Liver (tissue), 3 donors: ENCODE measurements at regions not wholly inside any gene's neighbourhood (a gene's known extent, or its start where the extent isn't known, plus 50 kb on each side); places are given as distances from the start of the nearest gene placed in this dataset.

Experiments
- CTCF ChIP-seq: fragments of 150-350 bp; IDR thresholded peaks from 2 replicates; pipeline ENCODE4 v1.5.1; 2017; ENCODE audit warnings: improper control_type of control experiment, low read depth, low read length; ENCODE audit not compliant: missing input control
- EGR1 ChIP-seq, 2 donors: IDR thresholded peaks; 2 replicates each; pipeline ENCODE4 v1.6.1; 2016 to 2018; ENCODE audit warnings: antibody characterized with exemption in 2 of 2, low read depth in 2 of 2
- GABPA ChIP-seq, 2 donors: IDR thresholded peaks in 1 of 2; conservative IDR thresholded peaks in 1 of 2; 2 replicates each; pipeline ENCODE4 v1.6.1; 2016; ENCODE audit warnings: antibody characterized with exemption in 2 of 2, mild to moderate bottlenecking in 1 of 2, moderate library complexity in 1 of 2
- MAX ChIP-seq: IDR thresholded peaks from 2 replicates; pipeline ENCODE4 v1.6.1; 2016; ENCODE audit warnings: antibody characterized with exemption
- NR2F2 ChIP-seq: IDR thresholded peaks from 2 replicates; pipeline ENCODE4 v1.6.1; 2016; ENCODE audit warnings: antibody characterized with exemption
- RAD21 ChIP-seq, 2 donors: IDR thresholded peaks; 2 replicates each; pipeline ENCODE4 v1.6.1; 2016; ENCODE audit warnings: antibody characterized with exemption in 2 of 2, mild to moderate bottlenecking in 2 of 2
- REST ChIP-seq: IDR thresholded peaks from 2 replicates; pipeline ENCODE4 v1.6.1; 2016; ENCODE audit warnings: antibody characterized with exemption, mild to moderate bottlenecking
- RXRA ChIP-seq, 2 donors: IDR thresholded peaks; 2 replicates each; pipeline ENCODE4 v1.6.1; 2017 to 2018; ENCODE audit warnings: antibody characterized with exemption in 2 of 2, mild to moderate bottlenecking in 1 of 2
- SP1 ChIP-seq: IDR thresholded peaks from 2 replicates; pipeline ENCODE4 v1.6.1; 2018; ENCODE audit warnings: antibody characterized with exemption, mild to moderate bottlenecking
- TAF1 ChIP-seq: conservative IDR thresholded peaks from 2 replicates; pipeline ENCODE4 v1.6.1; 2016; ENCODE audit warnings: antibody characterized with exemption, mild to moderate bottlenecking
- YY1 ChIP-seq: IDR thresholded peaks from 2 replicates; pipeline ENCODE4 v1.6.1; 2016; ENCODE audit warnings: antibody characterized with exemption, mild to moderate bottlenecking
- ZBTB33 ChIP-seq: IDR thresholded peaks from 2 replicates; pipeline ENCODE4 v1.6.1; 2016; ENCODE audit warnings: antibody characterized with exemption
- donor health status: healthy.
- donor health status: healthy.

GRCh38 chr4:187552781-187553180 is 442.8 kb upstream of the ZFP42 start:
- TF ChIP-seq SP1 (no peak), CTCF (no peak), YY1 (no peak), REST (no peak), TAF1 (no peak), ZBTB33 (no peak), MAX (no peak), RXRA (IDR thresholded peaks at IDR 0.05) (no peak), NR2F2 (no peak), GABPA (IDR thresholded peaks at IDR 0.05 in 1 of 2, conservative IDR thresholded peaks at IDR 0.05 in 1 of 2) (no peak), RAD21 (IDR thresholded peaks at IDR 0.05) (no peak), EGR1 (IDR thresholded peaks at IDR 0.05; ENCODE audit: low read depth in 2 of 2) (no peak)
